GM12892 (cell line): ENCODE measurements at regions not wholly inside any gene's neighbourhood (a gene's known extent, or its start where the extent isn't known, plus 50 kb on each side); places are given as distances from the start of the nearest gene placed in this dataset.

Experiments used
- POLR2A ChIP-seq: IDR thresholded peaks from 2 replicates; pipeline ENCODE4 v1.6.1; 2011; ENCODE audit warnings: low read depth, low read length, control low read depth
- POLR2AphosphoS5 ChIP-seq: IDR thresholded peaks from 2 replicates; pipeline ENCODE4 v1.6.1; 2011; ENCODE audit warnings: low read depth, low read length, control low read depth

DNA sequence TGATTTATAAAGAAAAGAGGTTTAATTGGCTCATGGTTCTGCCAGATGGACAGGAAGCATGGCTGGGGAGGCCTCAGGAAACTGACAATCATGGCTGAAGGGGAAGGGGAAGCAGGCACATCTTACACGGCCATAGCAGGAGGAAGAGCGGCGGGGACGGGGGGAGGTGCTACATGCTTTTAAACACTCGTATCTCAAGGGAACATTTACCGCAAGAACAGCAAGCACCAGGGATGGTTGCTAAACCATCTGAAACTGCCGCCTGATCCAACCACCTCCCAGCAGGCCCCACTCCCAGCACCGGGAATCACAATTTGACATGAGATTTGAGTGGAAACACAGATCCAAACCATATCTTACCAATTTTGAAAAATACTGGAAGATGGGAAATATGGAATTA lies 362.8 kb downstream of the FBXO15 start:
- TF ChIP-seq POLR2A (no peak), POLR2AphosphoS5 (no peak)
